Renal cortical epithelial cell (primary cell): ENCODE measurements at regions not wholly inside any gene's neighbourhood (a gene's known extent, or its start where the extent isn't known, plus 50 kb on each side); places are given as distances from the start of the nearest gene placed in this dataset.

Experiments
- DNase-seq: peaks from one replicate; pipeline ENCODE4 v3.0.0-alpha.2; 2011; ENCODE audit warnings: low read depth

DNA sequence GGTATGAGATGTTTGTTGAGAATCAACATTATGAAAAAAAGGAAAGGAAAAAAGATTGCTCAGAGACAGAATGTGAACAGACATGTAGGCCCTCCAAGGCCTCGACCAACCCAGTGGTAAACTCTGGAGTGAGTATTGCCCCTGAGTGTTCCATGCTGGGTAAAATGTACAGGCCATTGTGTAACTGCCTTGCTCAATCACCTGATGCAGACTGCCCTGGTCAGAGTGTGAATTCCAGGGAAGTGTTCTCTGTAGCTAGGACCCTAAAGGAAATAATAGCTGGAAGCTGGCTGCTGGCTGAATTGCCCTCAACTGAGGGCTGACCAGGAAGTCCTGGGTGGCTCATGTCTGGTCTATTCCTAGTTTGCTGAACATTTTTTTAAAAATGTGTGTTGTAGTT is 1081.4 kb upstream of the LRFN5 start:
- DNase-seq, result peak; percentile 21

DNA sequence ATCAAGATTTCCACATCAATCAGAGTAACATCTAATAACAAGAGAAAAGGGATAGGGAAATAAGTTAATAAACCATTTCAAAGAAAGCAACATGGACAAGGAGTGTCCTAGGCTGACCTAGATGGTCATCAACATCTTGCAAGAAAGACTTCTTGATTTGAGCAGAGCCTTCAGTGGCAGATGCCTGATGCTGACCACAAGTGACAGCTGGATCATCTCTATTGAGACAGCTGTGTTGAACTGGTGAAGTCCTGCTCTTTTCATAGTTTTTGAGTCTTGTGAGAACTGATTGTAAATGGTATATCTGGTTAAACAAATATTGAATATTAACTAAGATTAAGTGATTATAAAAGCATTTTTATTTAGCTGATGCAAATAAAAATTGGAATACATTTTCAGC is 1083.6 kb upstream of the LRFN5 start:
- no peak for DNase-seq

DNA sequence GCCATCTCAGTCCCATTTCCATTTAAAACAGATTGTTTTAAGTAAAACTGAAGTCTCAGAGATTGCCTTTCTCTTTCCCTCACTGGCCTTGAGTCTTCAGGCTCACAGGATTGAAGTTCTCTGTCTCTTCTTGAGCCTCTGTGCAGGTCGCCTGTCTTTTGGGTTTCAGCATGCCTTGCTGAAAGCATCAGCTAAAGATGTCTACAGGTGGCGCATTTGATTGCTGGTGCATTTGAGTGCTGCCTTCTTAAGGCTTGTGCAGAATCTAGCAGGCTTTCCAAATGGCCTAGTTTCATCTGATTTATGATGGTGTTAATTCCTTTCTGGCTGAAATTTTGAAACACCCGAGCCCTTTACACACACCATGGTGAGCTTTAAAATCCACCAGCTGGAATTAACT is 1062.2 kb upstream of the FBXO33 start:
- no peak for DNase-seq

DNA sequence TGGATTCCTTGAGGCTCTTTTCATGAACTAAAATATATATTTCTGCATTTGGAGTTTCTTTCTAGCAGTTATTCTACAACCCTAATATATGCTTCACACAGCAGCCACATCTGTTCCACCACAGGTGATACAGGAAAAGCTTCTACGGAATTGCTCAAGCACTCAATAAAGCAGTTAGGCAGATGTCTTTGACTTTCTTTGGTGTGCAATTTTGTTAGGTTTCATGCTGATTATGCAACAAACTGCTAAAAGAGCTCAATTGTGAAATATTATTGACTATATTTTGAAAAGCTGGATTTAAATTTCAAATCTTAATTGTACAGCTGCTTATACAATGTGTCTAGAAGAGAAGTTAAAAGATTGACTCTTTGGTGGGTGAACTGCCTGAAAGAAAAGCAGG is 1055.6 kb upstream of the FBXO33 start:
- DNase-seq, result no peak

DNA sequence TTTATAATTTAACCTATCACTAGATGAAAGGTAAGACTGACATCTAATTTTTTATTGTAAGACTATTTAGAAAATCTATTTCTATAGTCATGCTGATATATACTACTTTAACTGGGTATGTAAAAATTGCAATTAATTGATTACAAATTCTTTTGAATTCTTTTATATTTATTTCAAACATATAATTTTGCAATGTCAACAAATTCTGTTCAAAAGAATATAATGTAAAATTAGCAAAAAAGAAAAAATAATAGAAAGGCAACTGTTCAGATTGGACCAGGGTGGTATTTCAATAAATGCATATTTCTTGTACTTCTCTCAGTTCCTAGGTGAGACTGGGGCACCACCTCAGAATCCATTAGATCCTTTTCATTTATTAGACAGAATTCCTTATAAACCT is 1053.5 kb upstream of the FBXO33 start:
- no peak for DNase-seq

DNA sequence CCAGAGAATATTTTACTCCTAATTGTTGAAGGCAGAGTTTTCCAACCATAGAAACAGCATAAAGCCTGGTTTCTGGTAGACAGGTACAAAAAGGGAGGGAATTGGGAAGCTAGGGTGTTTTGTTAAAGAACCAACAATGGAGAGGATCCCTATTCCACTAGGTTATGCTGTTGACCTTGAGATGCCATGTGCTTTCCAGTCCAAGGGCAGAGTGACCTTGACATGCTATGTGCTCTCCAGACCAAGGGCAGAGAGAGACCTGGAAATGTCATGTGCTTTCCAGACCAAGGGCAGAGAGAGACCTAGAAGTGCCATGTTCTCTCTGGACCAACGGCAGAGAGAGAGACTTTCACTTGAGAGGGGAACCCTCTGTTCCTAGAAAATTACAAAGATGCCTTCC is 1043.8 kb upstream of the FBXO33 start:
- no peak for DNase-seq

DNA sequence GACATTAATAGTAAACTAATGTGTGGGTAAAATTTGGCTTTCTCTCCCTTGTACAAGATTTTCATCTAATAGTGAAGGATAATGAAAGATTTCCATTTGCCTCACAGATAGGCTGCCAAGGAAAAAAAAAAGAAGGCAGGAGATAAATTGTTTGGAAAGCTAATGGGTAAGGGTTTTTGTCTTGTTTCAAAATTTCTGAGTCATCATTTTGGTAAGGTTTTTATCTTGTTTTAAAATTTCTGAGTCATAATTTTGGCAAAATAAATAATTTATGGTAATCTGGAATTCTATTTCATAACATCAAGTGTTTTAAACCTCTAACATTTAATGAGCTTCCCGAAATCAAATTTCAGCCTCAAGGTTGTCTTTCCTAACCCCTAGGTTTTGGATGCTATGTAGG is 1035.7 kb upstream of the FBXO33 start:
- DNase-seq, result no peak

DNA sequence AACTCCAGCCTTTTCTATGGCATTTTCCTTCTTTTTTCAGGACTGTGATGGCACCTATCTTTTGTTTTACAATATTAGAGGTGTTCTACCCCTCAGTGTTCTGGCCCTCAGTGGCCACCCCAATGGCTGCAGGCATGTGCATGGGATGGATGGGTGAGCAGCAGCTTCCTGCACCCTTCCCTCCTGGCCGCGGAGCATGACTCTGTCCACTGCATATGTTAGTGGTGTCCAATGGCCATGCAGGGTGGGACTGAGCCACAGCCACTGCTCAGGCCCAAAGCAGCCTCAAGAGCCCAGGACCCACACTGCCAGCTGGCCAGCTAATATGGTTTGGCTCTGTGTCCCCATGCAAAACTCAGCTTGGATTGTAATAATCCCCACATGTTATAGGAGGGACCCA is 1032.3 kb upstream of the FBXO33 start:
- no peak for DNase-seq

DNA sequence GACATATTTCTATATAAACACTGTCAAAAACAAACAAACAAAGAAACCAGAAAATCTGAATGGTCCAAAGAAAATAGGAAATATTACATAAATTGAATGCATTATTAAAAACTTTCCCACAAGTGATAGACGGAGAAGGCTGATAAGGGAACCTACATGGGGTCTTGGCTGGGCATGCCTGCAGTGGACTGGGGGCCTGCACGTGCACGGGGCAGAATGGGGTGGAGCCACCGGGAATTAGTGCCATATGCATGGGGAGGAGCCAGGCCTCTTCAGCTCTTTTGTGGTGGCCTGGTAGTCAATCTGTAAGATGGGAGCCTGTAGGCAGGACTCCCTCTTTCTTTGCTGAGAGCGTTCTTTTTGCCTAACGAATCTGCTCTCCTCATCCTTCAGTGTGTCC is 1031.7 kb upstream of the FBXO33 start:
- no peak for DNase-seq

DNA sequence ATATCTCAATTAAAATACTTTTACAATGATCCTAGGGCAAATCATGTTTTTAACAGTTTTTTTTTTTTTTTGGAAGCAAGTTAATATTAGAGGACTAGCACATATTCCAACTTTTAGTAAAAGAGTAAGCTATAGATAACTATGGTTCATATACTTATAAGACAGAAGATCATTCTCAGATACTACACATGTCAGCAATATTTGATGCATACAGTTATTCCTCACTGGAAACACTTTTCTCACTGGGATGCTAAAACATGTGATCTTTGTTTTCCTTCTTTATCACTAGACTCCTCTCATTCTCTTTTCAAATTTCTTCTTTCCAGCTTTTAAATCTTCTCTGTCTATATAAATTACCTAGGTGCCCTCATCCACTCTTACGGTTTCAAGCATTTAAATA is 1020.4 kb upstream of the FBXO33 start:
- no peak for DNase-seq

DNA sequence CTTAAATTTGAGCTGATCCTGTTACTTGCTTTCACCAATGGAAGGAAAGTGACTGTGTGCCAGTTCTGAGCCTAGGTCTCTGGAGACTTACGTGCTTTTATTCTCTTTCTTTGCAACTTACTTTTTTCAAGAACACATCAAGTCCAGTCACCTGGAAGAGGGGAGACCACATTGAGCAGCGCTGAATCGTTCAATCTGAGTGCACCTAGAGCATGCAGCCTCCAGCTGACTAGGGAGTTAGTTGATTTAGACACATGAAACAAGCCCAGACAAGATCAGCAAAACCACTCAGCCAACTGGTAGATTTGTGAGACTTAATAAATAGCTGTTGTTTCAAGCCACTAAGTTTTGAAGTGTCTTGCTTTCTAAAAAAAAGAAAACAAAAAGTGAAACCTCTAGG is 1014.8 kb upstream of the FBXO33 start:
- peak; percentile 45 for DNase-seq

DNA sequence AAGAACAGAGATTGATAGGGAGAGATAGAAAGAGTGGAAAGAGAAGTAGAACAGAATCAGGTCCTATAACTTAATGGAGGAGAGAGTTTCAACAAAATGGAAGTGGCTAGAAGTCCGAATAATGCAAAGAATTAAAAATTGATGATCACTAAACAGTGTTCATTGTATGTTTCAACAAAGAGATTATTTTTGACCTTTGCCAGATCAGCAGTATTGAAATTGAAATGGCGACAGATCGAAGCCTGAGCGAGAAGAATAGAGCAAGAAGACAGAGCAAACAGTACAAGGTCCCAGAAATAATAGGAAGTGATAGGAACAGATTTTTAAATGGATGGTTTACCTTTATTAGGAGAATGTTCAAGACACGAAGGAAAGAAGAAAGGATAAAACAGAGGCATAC is 1012.8 kb upstream of the FBXO33 start:
- DNase-seq, result no peak

DNA sequence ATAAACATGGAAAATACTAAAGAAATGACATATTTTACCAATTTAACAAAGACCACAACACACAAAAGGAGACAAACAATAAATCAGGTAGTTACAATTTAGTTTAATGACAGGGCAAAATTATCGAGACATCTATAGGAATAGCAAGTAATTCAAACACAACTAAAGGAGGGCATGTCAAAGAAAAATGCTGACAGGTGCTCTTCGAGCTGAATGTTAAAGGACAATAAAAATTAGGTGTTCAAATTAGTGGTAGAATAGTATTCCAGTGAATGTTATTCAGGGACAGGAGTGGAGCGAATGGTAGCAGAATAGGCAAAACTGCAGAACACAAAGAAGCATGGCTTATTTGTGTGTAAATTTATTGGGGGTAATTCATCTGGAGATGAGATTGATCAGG is 1004.3 kb upstream of the FBXO33 start:
- DNase-seq, result no peak

DNA sequence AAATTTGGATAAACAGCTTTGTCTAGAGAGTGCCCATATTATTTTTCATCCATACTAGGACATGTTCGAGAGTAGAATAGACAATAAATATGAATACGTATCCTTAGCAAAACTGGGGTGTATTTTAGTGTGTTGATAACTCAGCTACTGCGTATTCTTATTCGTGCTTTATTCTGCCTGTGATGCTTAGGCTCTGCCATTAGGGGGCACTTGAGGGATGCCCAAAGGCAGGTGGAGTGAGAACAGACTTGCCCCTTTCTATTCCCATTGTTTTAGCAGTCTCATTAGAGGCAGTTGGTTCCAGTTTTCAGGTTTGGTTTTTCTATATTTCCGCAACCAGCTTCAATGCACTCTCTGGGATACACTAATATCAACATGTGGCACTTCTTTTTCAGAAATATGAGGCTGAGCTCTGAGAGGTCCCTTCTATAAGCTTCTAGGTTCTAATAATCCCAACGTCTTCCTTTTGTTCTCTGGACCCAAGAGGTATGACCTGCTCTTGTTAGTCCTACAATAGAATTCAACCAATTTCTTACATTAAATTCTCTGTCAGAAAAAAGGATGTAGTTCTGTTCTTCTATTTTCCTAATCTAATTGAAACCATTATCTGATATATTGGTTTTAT is 985.7 kb upstream of the FBXO33 start:
- peak; percentile 27 for DNase-seq

DNA sequence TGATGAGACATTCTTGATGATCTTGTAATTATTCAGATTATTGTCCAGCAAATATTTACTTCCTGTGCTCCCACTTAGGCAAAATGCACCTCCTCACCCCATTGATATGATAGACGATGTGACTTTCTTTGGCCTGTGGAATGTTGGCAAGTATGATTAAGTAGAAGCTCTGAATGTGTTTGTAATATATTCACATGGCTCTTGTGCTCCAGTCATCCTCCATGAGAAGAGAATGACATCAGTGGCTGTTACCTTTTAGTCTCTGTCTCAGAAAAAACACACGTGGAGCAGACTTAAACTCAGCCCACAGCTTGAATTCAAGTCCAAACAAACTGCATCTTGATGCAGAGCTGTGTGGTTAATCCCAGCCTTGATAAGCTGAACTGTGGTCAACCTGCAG is 984.3 kb upstream of the FBXO33 start:
- no peak for DNase-seq

DNA sequence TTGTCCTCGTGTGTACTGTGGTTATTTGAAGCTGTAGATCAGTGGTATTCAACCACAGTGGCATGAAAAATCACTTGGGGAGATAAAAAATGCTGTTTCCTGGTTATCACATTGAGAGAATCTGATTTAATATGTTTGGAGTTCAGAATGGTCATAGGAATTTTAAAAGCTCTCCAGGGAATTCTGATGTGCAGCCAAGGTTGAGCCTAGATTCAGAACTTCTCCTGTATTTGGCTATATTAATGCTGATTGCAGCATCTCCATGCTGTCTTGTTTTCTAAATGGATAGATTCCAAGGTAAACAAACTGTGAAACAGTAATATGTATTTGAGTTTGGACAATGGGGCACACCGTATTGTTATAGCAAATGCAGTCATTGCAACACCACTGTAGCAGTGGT is 982.2 kb upstream of the FBXO33 start:
- no peak for DNase-seq

DNA sequence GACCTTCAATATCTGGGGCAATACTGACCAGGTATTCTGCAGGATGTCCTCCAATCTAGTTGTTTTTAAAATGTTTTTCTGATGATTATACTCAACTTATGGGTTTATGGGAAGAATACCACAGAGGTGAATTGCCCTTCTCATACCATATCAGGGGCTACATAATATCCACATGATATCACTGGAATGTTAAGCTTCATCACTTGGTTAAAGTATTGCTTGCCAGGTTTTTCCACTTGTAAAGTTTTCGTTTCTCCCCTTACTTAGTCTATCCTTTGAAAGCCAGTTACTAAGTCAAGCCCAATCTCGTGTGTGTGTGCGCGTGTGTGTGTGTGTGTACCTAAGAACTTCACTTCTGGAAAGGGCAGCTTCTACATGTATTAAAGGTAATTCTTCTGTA is 980.9 kb upstream of the FBXO33 start:
- no peak for DNase-seq

DNA sequence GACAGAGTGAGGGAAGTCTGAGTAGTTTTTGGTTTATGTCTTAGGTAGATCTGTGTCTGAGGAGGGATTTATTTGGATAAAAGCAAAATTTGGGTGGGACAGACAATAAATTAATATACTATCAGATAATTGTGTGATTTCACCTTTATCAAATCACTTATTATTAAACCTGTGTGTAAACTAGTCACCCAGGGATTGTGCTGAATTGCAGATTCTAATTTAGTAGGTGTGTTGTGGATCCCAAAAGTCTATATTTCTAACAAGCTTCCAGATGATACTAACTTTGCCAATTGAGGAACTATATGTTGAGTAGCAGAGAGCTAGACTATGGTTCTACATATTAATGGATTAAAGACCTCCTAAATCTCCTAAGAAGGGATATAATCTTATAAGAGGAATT is 978.5 kb upstream of the FBXO33 start:
- DNase-seq, result no peak

DNA sequence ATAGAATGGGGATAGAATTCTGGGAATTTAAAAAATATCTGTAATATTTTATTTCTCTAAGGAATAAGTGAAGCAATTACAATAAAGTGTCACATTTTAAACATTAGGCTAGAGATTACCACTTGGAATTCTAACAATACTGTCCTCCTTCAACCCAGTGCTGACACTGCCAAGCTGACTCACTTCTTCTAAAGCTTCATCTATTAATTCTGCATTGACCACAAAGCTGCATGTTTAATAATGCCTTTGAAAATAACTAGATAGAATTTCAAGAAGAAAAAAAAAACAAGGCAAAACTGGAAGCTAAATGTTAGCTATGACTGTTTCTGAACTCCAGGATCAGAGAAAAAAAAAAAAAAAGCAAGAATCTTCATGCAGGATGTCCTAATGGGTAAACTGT is 970.7 kb upstream of the FBXO33 start:
- peak; percentile 37 for DNase-seq

DNA sequence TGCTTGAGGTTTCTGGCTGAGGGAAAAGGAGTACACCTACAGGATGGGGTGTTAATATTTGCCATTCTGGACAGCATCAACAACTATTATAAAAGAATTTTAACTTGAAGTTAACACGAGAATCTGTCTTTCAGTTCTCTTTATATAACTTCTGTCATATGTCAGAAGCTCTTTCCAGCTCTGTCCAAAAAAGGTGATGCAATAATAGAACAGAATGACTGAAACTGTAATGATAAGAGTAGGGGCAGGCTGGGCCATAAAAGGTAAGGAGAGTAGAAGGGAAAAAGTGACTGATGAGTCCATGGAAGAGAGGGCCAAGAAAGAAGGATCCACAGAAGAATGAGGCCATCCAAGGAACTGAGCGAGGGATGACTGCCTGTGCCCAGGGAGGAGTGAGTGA is 966.7 kb upstream of the FBXO33 start:
- no peak for DNase-seq

DNA sequence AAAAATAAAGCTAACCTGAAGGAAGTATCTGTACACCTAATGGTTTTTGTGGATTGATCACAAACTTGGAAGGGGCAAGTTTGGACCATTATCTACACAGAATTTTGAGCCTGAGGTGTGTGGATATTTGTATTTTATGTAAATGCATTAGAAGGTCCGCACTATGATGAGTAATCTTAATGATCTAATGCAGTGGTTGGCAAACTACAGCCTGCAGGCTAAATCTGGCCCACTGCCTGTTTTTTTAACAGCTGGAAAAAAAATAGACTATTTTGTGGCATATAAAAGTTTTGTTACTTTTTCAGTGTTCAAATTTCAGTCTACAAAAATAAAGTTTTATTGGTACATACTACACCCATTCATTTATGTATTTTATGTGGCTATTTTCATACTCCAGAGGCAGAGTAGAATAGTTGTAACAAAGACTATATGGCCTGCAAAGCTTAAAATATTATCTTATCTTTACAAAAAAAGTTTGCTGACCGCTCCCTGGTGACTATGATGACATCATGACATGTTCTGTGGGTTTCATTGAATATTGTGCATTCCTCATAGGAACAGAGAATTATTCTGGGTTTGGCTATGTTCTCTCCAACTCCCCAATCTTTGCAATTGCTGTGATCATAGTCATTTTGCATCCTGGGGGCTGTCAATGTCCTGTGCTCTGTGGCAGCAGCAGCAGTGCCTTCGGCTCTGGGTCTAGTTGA is 962.6 kb upstream of the FBXO33 start:
- DNase-seq, result peak; percentile 65

DNA sequence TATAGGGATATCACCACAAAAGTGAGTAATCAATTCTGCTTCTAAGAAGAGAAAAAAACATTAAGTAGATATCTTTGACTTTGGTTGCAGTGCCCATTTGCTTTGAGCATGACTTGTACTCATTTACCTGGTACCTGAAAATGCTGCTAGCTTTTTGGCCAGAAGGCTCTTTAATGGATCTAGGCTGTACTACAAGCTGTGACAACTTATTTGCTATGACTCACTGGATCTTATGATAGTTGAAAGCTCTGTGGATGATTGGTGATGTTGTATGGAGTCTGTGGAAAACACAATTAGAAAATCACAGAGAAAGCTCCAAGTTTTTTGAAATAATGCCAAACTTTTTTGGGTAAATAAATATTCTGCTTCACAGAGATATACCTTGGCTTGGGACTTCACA is 960.9 kb upstream of the FBXO33 start:
- peak; percentile 63 for DNase-seq

DNA sequence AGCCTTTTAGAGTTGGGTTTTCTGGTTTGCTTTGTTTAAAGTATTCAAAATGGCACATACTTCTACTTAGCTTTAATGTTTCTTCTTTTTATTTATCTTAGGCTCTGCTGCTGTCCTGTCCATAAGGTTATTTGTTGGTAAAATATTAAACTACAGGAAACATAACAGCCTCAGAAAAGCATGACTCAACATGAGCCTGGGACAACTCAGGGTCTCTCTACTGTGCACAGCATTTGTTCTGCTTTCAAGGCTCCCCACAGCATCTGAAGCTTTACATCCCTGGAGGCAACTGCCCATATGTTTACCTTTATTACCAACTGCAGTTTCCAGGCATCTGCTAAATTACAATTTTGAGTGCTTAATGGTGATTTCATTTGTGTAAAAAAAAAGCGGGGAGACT is 954.2 kb upstream of the FBXO33 start:
- peak; percentile 70 for DNase-seq

DNA sequence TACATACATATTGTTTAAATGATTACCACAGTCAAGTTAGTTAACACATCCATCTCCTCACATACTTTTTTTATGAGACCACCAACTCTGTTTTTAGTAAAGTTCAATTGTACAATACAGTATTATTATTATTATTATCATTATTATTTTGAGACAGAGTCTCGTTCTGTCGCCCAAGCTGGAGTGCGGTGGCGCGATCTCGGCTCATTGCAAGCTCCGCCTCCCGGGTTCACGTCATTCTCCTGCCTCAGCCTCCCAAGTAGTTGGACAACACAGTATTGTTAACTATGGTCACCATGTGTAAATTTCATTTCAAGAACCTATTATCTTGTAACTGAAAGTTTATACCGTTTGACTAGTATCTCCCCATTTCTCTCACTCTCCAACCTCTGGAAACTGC is 942.0 kb upstream of the FBXO33 start:
- DNase-seq, result no peak
